Stimulated activated CD4-positive, alpha-beta T cell treated with anti-CD3 and anti-CD28 coated beads, TNF-alpha, amount 100 ng/mL, for 4 hours (primary cell): ENCODE measurements at regions not wholly inside any gene's neighbourhood (a gene's known extent, or its start where the extent isn't known, plus 50 kb on each side); places are given as distances from the start of the nearest gene placed in this dataset.

ENCODE experiments used
- DNase-seq, 3 experiments: peaks; one replicate each; pipeline ENCODE4 v3.0.0-alpha.2; 2020; ENCODE audit warnings: low read depth in 3 of 3

DNA sequence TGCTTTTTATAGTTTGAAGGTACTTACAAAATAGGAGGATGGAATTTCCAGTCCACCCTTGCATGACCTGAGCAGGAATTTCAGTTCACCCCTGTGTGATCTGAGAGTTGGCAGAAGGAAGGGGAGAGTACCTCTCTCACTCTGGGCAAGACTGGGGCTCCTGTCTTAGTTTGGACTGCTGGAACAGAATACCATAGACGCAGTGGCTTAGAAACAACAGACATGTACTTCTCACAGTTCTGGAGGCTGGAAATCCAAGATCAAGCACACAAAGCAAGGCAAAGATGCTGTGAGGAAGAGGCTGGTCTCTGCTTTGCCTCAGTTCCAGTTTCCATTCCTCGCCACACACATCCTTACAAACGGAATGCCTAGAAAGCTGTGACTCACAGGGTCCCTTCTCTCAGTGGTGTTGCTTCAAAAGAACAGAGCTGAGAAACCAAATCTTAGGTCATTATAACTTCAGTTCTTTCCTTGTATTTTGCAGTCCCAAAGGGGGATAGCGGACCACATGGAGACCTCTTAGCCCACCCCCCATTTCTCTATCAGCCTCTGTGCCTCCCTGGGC lies 108.8 kb upstream of the HAAO start:
- no peak for DNase-seq

DNA sequence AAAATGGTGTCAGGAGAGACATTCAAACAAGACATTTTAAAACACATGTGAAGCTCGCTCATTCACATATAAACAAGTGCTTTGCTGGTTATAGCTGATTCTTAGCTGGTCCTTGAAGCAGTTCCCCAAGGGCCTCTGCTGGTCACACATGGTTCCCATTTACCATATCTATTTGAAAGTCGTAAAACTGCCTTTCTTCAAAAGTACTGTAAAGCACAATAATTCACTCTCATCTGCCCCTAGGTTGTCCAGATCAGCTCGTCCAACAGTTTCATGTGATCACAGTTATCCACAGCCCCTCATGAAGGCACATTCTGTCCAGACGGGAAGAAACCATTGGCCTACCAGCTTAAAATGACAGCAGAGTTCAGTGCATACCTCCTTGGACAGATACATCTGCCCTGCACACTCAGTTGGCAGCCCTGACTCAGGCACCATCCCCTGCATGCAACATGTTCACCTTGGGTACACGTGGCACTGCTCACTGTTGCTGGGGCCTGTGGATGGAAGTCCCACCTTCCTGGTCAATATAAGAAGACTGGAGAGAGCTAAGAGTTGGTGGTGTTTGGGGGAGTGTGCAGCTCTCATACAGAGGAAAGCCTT lies 108.0 kb upstream of the HAAO start:
- no peak for DNase-seq

DNA sequence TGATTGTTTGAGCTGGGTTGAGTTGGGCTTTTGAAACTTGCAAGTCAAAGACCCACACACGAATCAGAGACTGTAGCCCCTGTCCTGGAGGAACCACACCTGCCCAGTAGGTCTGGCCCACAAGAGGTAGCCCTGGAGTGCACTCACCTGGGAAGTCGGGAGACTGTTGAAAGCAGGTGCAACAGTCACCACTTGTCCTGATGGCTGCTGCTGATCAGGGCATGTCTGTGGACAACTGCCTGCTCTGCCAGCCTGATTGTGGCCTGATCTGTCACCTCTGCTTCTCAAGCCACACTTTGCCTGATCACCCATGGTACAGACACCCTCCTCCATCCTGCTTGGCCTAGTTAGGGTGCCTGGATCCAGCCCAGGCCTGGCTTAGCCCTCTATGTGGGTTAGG lies 105.0 kb upstream of the HAAO start:
- no peak for DNase-seq

DNA sequence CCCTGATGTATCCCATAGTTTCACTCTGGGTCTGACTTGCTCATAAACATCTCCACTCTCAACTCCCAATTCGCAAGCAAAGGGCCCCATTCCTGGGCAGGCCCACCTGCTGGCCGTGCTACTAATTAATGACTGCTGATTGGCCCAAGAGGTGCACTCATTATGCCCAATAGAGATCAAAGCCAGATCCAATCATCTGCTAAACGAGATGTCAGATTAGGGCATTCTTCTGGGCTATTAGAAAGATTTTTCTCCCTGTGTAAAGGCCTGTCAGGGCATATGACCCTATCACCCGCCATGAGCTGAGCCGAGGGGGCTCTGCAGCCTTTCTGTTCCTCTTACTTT lies 103.4 kb upstream of the HAAO start:
- no peak for DNase-seq

DNA sequence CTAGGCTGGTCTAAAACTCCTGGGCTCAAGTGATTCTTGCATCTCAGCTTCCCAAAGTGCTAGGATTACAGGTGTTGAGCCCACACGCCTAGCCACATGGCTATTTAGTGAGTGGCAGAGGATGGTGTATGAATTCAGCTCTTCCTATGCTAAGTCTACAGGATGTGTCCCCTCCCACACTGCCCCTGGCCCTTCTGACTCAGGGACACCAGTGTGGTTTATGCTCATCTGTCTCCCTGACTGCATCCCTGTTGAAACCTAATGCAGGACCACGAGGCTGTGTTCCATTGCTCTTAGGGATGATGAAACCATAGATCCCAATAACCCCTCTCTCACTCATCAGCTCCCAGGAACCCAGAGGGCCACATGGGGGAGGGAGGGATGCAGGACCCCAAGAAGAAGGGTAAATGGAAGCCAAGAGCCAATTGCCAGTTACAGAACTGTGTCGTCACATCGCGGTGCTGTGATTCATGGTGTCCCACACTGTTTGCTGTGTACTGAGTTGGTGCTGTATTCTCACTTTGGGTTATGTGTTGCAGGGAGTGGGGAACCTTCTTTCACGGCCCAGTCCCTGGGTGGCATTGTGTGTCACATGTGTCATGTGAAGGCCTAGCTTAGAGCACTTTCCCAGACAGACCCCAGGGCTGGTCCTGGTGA lies 102.9 kb upstream of the HAAO start:
- DNase-seq, result no peak

DNA sequence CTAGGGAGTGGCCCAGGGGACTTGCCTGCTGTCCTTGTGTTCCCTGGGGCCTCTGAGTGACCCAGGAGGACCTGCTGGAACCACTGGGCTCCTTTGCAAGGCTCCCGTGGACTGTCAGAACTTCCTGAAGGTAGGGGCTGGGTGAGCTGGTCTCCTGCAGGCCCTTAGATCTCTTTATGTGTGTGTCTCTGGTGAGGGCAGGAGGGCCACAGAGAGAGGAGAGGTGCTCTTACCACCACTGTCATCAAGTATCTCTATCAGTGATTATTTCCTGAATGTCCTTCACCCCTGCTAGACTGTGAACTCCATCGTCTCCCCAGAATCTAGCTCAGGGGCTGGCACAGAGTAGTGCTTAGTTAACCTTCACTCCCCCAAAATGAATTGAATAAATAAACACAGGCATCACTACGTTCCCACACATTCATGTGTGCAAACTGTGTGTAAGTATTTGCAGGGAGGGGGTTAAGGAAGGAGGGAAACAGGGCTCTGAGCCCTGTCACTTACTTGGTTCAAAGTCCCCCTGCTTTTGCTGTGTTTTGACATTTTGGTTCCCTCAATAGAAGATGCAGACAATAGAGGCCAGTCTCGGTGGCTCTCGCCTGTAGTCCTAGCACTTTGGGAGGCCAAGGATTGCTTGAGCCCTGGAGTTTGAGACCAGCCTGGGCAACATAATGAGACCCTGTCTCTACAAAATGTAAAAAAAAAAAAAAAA lies 100.8 kb upstream of the HAAO start:
- DNase-seq, result no peak

DNA sequence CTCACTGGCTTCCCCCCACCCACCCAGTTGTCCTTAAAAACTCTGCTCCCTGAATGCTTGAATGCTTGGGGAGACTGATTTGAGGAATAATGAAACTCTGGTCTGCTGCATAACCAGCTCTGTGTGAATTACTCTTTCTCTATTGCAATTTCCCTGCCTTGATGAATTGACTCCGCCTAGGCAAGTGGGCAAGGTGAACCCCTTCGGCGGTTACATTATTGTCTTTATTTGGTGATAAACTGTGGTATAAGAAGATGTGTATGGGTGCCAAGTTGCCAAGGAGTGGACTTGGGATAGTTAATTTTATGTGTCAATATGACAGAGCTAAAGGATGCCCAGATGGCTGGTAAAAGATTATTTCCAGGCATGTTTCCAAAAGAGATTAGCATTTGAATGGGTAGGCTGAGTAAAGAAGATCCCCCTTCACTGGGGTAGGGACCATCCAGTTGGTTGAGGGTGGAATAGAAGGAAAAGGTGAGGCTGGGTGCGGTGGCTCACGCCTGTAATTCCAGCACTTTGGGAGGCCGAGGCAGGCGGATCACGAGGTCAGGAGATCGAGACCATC lies 98.5 kb upstream of the HAAO start:
- no peak for DNase-seq

DNA sequence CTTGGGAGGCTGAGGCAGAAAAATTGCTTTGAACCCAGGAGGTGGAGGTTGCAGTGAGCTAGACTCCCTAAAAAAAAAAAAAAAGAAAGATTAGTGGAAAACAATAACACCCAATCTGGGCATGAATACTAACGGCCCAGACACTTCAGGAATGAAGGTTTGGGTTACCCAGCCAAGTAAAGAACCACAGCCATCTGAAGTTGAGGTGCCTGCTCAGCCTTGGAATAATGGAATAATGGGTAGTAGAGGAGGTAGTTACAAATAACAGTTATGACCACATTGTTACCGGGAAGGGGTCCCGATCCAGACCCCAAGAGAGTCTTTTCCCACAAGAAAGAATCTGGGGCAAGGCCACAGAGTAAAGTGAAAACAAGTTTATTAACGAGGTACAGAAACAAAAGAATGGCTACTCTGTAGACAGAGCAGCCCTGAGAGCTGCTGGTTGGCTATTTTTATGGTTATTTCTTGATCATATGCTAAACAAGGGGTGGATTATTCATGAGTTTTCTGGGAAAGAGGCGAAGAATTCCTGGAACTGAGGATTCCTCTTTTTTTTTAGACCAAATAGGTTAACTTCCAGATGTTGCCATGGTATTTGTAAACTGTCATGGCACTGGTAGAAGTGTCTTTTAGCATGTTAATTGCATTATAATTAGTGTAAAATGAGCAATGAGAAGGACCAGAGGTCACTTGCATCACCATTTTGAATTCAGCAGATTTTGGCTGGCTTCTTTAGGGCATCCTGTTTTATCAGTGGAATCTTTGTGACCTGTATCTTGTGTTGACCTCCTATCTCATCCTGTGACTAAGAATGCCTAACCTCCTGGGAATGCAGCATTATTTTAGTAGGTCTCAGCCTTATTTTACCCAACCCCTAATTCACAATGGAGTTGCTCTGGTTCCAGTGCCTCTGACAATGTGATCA lies 96.2 kb upstream of the HAAO start:
- no peak for DNase-seq

DNA sequence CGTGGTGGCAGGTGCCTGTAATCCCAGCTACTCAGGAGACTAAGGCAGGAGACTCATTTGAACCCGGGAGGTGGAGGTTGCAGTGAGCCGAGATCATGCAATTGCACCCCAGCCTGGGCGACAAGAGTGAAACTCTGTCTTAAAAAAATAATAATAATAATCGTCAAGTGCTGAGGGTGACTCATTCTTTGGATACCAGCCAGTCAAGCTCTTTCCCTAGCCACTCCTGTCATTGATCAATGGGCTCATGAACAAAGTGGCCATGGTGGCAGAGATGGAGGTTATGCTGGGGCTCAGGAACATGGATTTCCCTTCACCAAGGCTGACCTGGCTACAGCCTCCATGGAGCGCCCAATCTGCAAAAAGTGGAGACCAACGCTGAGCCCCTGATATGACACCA lies 94.5 kb upstream of the HAAO start:
- DNase-seq, result no peak

DNA sequence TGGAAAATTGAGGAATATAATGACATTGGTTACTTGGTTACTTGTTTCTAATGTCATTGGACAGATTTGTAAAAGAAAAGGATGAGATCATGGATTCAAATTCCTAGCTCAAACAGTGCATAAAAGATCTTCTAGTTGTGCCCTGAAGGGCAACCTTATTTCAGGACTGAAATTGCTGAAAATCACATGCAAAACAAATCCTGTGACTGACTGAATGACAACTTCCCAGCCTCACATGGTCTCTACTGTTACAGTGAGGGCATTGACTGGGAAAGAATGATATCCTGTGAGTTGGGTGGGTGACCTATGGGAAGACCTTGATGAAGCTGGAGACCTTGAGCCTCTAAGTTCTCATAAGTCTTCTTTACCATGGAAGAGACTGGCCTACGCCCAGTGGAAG lies 90.4 kb upstream of the HAAO start:
- no peak for DNase-seq

DNA sequence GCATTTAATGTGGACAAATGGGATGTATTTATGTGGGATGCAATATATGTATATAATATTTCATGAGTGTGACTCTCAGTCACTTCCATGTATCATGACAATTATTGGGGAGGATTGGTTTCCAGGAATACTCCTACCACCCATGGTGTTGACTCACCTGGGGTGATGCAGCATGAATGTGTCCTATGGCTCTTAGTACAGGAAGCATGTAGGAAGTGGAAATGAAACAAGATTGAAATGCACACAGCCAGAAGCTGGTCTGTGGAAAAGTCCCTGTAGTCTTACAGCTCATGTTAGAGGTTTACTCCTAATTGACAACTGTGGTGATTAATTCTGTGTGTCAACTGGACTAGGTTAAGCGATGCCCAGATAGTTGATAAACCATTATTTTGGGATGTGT lies 89.3 kb upstream of the HAAO start:
- DNase-seq, result no peak

DNA sequence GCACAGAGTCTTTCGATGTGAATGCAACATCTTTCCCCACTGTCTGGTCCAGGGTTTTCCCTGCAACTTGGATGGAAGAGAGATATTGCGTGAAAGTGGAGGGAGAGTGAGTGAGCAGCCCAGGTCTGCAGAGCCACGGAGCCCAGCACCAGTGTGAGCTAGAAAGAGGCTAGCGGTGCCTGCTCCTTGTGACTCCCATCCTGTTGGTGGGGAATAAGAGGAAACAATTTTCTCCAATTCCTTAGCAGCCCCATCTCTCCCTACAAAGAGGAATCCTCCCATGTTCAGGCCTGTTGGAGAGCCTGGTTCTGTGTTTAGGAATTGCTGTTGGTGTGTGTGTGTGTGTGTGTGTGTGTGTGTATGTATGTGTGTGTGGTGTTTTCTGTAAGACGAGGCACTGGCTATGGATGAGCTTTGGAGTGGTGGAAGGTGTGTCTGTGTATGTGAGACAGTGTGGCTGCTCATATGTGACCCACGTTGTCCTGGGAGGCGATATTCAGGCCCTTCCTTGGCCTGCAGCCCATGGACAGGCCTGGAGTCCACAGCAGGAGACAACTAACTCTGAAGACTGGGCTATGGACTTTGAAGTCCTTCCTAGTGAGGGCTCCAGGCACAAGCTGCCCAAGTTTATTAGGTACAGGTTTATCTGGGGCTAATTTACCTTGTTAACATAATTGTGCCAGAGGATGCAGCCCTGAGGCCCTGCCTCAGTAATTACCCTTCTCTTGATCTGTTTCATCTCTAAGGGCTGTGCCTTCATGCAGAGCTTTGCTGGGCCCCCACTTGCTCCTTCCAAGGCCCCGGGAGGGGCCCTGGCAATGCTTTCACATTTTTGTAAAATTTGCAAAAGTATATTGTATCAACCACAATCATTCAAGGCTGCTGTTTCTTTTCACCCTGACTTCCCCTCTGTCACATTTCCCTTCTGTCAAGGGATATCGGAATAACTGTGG lies 88.6 kb upstream of the HAAO start:
- no peak for DNase-seq

DNA sequence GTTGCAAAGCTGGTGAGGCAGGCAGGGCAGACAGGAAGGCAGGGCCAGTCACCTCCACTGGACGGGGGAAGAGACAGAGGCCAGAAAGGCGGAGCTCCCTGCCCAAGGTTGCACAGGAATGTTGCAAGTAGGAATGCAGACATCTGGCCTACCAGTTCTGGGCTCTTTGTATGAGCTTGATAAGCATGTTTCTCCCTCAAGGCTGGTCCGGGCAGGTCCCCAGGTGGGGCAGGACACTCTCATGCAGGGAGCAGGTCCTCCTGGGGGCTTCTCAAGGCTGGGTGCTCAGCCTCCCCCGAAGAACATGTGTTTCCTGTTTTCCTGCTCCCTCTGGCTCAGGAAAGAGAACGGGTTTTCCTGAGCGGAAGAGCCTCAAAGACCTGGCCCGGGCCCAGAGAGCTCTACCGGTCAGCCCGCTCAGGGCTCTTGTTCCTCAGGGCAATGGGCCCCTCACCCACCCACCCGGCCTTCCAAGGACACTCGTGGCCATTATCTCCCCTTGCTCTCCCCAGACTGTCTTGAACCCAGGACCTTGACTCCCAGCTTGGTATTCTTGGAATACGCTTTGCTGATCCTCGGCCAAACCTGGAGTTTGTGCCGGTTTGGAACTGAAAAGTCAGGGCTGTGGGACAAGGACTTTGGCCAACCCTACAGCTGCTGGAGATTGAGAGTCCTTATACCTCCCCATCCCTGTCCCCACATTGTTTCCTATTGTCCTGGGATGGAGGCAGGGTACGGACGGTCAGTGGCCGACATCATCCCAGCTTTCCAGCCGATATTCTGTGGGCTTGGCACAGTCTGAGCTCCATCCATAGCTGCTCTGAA lies 87.7 kb upstream of the HAAO start:
- no peak for DNase-seq

DNA sequence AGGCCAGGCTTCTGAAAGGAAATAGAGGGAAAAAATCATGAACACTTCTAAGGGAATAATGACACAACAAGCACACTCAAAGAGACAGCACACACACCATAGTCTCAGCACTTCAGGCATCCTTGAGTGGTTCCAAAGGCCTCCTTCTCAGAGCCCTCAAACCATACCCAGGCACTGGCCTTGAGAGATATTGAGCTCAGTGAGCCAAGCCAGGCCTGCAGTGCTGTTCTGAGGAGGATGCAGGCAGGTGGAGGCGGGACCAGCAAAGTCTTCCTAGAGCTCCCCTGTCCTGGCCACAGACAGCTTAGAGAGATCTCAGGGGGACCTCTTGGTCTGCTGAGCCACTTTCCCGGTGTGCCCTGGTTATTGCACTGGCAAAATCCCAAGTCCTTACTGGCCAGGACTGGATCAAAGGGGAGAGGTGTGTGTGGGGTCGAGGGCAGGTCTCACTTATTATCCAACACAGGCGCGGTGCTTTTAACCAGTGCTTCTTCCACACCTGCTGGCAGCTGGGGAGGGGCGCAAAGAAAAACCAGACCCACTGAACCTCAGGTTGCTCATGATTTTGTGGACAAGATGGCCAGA lies 86.8 kb upstream of the HAAO start:
- DNase-seq, result no peak

DNA sequence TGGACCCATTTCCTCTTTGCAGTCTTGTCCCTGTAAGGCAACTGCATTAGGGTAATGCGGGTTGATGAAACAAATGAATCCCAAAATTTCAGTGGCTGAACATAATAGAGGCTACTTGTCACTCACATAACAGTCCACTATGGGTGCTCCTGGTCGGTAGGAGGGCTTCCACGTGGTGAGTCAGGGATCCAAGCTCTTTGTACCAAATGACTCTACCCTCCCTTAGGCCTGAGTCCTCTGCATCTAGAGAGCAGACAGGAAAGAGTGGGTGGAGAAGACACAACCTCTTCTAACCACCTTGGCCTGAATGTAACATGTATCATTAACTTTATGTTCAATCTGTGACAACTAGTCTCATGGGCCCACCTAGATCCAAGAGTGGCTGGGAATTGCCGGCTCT lies 86.2 kb upstream of the HAAO start:
- DNase-seq, result no peak

DNA sequence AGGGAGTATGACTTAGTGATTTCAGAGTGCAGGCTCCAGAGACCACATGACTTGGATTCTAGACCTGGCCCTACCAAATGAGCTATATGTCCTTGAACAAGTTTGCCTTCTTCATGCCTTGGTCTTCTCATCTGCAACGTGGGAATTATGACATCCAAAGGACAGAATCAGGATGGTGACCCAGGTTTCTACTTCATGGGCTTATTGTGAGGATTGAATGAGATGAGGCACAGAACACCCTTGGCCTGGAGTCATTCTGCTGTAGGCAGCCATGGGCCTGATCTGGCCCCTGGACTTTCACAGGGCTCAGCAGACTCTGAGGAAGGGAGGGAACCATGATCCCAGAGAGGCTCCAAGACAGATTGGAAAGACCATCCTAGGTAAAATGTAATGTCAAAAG lies 85.6 kb upstream of the HAAO start:
- no peak for DNase-seq

DNA sequence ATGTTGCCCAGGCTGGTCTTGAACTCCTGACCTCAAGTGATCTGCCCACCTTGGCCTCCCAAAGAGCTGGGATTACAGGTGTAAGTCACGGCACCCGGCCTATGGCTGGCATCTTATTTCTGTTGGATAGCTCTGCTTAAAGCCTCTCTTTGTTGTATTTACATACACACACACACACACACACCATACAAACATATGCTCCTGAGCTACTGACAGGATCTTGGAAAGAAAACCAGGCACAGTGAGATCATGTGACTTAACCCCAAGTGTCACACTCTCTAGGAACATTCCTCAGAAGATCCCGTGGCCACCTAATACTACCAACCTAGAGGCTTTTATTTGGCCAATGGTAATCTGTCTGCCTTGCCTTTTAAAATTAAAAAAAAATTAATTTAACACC lies 85.1 kb upstream of the HAAO start:
- DNase-seq, result no peak

DNA sequence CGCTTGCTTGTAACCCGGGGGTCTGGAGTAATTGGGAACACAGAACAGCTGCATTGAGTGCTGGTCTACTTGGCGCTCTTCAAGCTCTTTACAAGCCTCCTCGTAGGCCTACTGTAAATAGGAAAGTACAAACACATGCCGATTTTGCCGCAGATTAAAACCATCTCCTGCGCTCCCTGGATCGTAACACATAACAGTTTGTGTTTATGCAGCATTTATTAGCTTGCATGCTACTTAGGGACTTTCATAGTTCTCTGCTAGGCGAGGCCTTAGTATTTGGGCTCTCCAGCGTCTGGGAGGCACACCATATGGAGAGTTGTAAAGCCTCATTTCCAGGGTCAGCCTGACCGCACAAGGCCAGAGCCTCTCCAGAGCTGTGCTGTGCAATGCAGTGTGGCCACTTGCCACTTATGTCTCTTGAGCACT lies 84.0 kb upstream of the HAAO start:
- no peak for DNase-seq

DNA sequence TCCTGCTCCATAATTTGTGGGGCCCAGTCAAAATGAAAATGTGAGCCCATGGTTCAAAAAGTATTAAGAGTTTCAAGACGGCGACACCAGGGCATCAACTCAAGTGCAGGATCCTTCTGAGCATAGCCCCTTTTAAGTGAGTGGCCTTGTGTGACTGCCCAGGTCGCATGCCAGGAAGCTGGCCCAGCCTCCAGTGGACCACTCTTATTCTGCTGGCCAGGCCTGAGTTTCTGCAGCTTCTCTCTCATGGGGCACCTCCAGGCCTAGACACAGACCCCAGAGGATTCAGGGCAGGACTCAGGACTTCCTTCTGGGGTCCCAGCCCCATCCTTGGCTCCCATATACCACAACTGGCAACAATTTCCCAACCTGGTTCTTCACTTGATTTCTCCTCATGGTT lies 83.5 kb upstream of the HAAO start:
- no peak for DNase-seq
